Parathyroid adenoma (tissue), 2 donors: ENCODE measurements at regions not wholly inside any gene's neighbourhood (a gene's known extent, or its start where the extent isn't known, plus 50 kb on each side); places are given as distances from the start of the nearest gene placed in this dataset.

Source experiments
- H2AFZ ChIP-seq: fragments of 300-600 bp; sonication (generic); one replicate; pipeline ENCODE4 v1.7.0; 2017; ENCODE audit warnings: antibody characterized with exemption, mild to moderate bottlenecking
- H3K27ac ChIP-seq: fragments of 300-600 bp; sonication (generic); one replicate; pipeline ENCODE4 v1.7.0; 2017
- H3K27me3 ChIP-seq: fragments of 300-600 bp; sonication (generic); one replicate; pipeline ENCODE4 v1.7.0; 2017; ENCODE audit warnings: low read length; ENCODE audit not compliant: control insufficient read depth, insufficient read depth
- H3K36me3 ChIP-seq: fragments of 300-600 bp; sonication (generic); one replicate; pipeline ENCODE4 v1.7.0; 2017; ENCODE audit warnings: low read length; ENCODE audit not compliant: control insufficient read depth, insufficient read depth
- H3K4me1 ChIP-seq: fragments of 300-600 bp; sonication (generic); one replicate; pipeline ENCODE4 v1.7.0; 2017; ENCODE audit warnings: control low read depth
- H3K4me2 ChIP-seq: fragments of 300-600 bp; sonication (generic); one replicate; pipeline ENCODE4 v1.7.0; 2017; ENCODE audit warnings: low read length
- H3K4me3 ChIP-seq: fragments of 300-600 bp; sonication (generic); one replicate; pipeline ENCODE4 v1.7.0; 2017; ENCODE audit warnings: low read depth, low read length
- H3K79me2 ChIP-seq: fragments of 300-600 bp; sonication (generic); one replicate; pipeline ENCODE4 v1.7.0; 2017; ENCODE audit warnings: control low read depth
- H3K9ac ChIP-seq: fragments of 300-600 bp; sonication (generic); one replicate; pipeline ENCODE4 v1.7.0; 2017; ENCODE audit warnings: mild to moderate bottlenecking
- H3K9me3 ChIP-seq: fragments of 300-600 bp; sonication (generic); one replicate; pipeline ENCODE4 v1.7.0; 2017; ENCODE audit warnings: low read length; ENCODE audit not compliant: control insufficient read depth
- TF ChIP-seq, protein P1 (sequence below): fragments of 300-600 bp; sonication (generic); IDR thresholded peaks from one replicate; pipeline ENCODE4 v1.7.0; 2017; ENCODE audit warnings: antibody characterized with exemption, mild to moderate bottlenecking
- donor health status: primary hyperparathyroidism.

DNA sequence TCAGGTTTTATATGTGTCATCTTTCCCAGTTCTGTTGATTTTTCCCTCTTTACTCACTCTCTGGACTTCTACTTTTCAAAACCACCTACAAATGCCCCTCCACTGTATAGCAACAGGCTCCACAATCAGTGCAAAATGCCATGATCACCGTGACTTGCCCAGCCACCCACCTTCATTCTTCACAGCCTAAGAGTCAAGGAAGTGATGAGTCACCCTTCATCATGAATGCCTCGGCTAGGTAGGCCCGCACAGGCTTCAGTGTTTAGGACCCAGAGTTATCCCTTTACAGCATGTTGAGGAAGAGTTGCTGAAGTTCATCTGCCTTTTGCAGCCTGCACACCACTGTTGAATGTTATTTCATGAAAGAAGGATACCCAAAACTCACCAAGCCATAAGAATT lies 158.6 kb downstream of the PMP22 start:
- no peak overlapping the region for H3K27ac ChIP-seq
- H3K9ac ChIP-seq = no peak overlapping the region
- H3K4me1 ChIP-seq = no peaks in the 10 kb centered on the region
- H3K79me2 ChIP-seq = no peaks in the 10 kb centered on the region
- H3K36me3 ChIP-seq = no peaks in the 10 kb centered on the region
- TF ChIP-seq, protein P1, sequence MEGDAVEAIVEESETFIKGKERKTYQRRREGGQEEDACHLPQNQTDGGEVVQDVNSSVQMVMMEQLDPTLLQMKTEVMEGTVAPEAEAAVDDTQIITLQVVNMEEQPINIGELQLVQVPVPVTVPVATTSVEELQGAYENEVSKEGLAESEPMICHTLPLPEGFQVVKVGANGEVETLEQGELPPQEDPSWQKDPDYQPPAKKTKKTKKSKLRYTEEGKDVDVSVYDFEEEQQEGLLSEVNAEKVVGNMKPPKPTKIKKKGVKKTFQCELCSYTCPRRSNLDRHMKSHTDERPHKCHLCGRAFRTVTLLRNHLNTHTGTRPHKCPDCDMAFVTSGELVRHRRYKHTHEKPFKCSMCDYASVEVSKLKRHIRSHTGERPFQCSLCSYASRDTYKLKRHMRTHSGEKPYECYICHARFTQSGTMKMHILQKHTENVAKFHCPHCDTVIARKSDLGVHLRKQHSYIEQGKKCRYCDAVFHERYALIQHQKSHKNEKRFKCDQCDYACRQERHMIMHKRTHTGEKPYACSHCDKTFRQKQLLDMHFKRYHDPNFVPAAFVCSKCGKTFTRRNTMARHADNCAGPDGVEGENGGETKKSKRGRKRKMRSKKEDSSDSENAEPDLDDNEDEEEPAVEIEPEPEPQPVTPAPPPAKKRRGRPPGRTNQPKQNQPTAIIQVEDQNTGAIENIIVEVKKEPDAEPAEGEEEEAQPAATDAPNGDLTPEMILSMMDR = no peak
- no peak overlapping the region for H3K4me2 ChIP-seq
- no peak overlapping the region for H3K4me3 ChIP-seq
- no peaks in the 10 kb centered on the region for H3K9me3 ChIP-seq
- H2AFZ ChIP-seq = no peak overlapping the region
- H3K27me3 ChIP-seq = no peaks in the 10 kb centered on the region

DNA sequence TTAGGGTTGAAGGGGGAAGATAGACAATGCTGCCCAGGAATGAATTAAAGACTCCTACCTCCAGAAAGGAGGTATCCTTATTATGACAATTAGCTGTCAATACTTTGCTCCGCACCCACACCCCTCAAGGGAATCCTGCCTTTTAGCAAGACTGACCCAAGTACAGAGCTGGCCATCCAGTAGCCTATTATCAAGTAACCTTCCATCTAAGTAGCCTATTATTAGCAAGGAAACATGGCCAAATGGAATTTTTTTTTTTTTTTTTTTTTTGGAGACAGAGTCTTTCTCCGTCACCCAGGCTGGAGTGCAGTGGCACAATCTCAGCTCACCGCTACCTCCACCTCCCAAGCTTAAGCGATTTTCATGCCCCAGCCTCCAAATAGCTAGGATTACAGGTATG lies 161.3 kb downstream of the PMP22 start:
- H3K9ac ChIP-seq = no peak overlapping the region
- no peak overlapping the region for H3K27ac ChIP-seq

DNA sequence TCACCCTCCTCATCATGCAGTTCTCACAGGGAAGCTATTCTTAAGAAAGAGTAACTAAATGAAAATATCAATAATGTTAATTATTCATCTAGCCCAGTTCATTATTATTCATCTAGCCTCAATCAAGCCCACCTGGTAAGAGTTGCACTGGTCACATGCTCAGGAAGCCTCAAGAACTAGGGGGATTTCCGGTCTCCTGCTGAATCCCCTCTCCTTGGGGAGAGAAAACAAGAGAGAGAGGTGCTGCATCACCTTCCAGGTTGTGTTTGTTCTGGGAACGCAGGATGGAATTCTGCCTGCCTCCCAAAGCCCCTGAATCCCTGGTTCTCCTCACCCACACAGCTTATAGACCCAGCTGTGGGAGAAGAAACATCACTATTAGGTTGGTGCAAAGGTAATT lies 164.0 kb downstream of the PMP22 start:
- H3K4me3 ChIP-seq = no peak overlapping the region
- H3K4me1 ChIP-seq = no peaks in the 10 kb centered on the region
- TF ChIP-seq, protein P1 = no peak
- H3K9me3 ChIP-seq = no peaks in the 10 kb centered on the region
- no peaks in the 10 kb centered on the region for H3K27me3 ChIP-seq
- H3K9ac ChIP-seq = no peak overlapping the region
- H2AFZ ChIP-seq = no peak overlapping the region
- H3K79me2 ChIP-seq = no peaks in the 10 kb centered on the region
- H3K4me2 ChIP-seq = no peak overlapping the region
- no peaks in the 10 kb centered on the region for H3K36me3 ChIP-seq
- H3K27ac ChIP-seq = no peak overlapping the region

More for the DNA sequence above, 161.3 kb downstream of the PMP22 start:
- no peak overlapping the region for H3K4me3 ChIP-seq
- H3K36me3 ChIP-seq = no peaks in the 10 kb centered on the region
- no peaks in the 10 kb centered on the region for H3K27me3 ChIP-seq
- no peak overlapping the region for H3K4me2 ChIP-seq
- H2AFZ ChIP-seq = no peak overlapping the region
- TF ChIP-seq, protein P1 = no peak
- H3K4me1 ChIP-seq = no peaks in the 10 kb centered on the region
- no peaks in the 10 kb centered on the region for H3K9me3 ChIP-seq
- no peaks in the 10 kb centered on the region for H3K79me2 ChIP-seq

DNA sequence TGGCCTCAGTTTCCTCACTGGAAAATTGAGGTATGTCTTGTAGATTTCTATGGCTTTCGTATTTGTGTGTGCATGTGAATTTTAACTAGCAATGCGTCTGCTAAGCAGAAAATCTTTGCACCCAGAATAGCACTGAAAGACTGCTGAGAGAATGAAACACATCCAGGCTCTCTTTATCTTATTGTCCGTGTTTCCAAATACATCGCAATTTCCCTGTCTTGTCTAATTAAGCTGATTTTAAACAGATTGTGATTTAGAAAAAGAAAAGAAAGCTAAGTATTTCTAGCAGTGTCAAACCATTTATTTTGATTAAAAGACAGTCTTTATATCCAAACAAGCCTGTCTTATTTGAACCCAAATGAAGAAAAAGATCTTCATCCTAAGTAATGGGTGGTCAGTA lies 168.6 kb downstream of the PMP22 start:
- Histone ChIP-seq H3K27ac (no peak overlapping the region), H2AFZ (no peak overlapping the region), H3K4me1 (no peaks in the 10 kb centered on the region), H3K4me3 (no peak overlapping the region), H3K27me3 (no peaks in the 10 kb centered on the region), H3K36me3 (no peaks in the 10 kb centered on the region), H3K79me2 (no peaks in the 10 kb centered on the region), H3K4me2 (no peak overlapping the region), H3K9me3 (no peaks in the 10 kb centered on the region), H3K9ac (no peak overlapping the region)
- TF ChIP-seq, protein P1 = no peak

DNA sequence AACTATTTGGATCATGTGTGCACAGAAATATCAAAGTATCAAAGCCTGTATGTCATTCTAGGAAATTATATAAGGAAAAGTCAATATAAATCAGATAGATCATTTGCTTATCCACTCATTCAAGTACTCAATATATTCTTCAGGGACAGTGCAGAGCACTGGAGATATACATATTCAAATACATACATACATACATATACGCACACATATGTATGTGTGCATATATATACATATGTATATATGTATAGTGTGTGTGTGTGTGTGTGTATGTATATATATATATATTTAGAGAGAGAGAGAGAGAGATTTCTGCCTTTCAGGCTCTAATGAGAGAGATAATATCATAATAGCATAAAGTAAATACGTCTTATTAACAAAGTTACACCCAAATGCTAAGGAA lies 169.2 kb downstream of the PMP22 start:
- TF ChIP-seq, protein P1 = no peak
- Histone ChIP-seq H3K36me3 (no peaks in the 10 kb centered on the region), H3K9ac (no peak overlapping the region), H3K4me2 (no peak overlapping the region), H3K79me2 (no peaks in the 10 kb centered on the region), H3K27ac (no peak overlapping the region), H3K27me3 (no peaks in the 10 kb centered on the region), H3K9me3 (no peaks in the 10 kb centered on the region), H3K4me1 (no peaks in the 10 kb centered on the region), H2AFZ (no peak overlapping the region), H3K4me3 (no peak overlapping the region)
